IPS DF 4.7 (cell line): ENCODE measurements at regions not wholly inside any gene's neighbourhood (a gene's known extent, or its start where the extent isn't known, plus 50 kb on each side); places are given as distances from the start of the nearest gene placed in this dataset.
"Not testable (repeated sequence)": the region's sequence is repeated elsewhere in the genome, so short reads cannot be mapped to it uniquely, and the experiment has no call there.

Source experiments
- DNase-seq: peaks from one replicate; pipeline ENCODE4 v3.0.0-alpha.2; 2013; ENCODE audit warnings: low spot score; ENCODE audit errors: extremely low read depth

DNA sequence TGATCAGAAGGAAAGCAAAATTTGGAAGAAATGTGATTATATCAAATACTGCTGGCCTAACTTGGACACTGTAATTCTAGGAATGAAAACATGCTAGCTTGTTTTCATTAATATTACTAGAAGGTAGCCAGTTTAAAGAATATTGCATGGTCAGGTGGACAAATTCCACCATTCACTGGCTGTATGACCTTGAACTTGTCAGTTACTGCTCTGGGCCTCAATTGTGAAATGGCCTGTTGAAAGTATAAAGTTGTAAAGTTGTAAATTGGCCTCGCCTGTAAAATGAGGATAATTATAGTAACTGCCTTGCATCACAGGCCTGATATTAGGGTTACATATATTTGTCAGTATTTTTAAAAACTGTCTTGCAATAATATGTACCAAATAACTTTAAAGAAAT is 398.4 kb upstream of the CHST9 start:
- DNase-seq, result no peak

DNA sequence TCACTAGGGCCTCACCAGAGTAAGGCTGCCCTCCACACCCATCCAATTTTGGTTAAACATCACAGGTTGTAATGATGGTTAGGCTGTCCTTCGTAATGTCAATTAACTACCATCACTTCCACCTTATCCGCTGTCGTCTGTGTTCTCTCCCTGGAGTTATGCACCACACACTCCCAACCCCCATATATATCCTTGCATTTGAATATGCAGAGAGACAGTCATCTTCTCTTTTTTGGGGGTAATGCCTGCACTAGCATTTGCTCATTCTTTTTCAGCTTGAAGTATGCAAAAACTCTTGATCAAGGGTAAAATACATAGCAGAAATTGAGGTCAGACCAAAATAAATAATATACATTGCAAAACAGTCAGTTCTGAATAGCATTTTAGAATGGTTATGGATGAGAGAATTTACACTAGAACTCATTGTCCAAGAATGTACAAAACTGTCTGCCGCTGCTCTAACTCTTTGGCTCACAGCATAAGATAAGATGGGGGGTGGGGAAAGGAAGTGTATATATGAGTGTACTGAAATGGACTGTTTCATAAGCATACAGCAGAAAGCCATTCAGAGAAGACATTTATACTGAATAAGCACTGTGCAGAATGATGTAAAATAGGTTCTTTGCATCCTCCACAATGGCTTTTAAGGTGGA is 397.8 kb upstream of the CHST9 start:
- DNase-seq, result no peak

DNA sequence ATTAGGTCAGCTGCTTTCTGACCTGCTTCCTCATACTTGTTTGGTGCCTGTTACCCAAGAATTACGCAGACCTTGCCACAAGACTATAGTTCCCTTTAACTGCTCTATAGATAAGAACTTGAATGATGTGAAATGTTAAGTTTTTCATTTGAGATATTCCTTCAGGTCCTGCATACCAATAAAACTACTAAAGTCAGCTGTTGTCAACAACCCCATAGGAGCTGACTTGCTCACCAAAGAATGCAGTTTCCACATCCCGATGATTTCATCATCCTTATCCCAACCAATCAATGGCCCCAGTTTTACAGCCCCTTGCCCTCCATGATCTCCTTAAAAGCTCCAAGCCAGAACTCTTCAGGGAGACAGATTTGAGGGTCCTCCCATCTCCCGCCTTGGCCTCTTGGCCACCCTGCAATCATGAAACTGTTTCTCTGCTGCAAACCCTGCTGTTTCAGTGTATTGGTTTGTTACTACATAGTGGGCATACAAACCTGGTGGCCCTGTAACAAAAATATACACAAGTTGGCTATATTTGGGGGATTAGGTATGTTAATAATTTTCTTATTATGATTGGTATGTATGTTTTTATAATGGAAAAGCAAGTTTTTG is 396.3 kb upstream of the CHST9 start:
- no peak for DNase-seq

DNA sequence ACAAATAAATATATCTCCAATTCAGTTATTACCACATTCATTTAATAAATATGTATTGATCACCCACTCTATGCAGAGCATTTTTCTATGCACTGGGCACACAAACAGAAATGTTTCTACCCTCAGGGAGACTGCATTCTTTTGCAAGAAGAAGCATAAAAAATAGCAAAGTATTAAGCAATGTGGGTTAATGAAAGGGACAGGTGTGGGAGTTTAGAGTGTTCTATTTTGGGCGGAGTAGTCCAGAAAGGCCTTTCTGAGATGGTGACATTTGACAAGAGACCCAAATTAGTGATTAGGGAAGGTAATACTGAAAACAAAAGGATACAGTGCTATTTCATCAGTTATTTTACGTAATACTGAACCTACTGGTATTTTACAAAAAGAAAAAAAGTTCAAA is 394.3 kb upstream of the CHST9 start:
- DNase-seq, result no peak

DNA sequence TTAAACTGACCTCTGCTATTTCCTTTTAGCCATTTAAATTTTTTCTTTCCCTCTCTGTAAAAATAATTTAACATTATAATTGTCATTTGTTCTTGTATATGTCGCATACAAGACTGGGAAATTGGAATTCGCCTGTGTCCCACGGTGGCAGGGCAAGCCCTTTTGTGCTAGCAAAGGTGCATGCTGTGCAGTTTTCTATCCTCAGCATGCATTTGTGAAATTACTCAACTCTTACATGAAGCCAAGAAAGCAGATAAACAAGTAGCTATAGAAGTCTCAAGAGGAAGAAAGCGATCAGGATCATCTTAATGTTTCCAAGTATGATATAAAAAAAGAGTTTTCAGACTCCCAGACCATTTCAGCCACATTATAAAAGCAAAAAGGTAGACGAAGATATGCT is 392.6 kb upstream of the CHST9 start:
- no peak for DNase-seq

DNA sequence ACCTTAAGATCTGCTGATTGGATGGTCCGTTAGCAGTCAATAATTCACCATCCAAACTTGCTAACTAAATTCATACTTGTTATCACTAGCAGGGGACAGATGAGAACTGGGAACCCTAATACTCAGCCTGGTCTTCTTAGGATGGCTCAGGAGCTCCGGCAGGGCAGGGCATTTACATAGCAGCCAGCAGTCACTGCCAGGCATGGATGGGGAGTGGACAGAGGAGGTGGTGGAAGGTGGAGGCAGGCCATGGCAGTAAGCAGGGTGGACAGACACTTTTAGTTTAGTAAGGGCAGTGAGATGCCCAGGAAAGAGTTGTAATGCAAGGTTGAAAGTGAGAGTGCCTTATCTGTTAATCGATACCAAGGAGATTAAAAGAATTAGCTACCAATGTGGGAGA is 392.2 kb upstream of the CHST9 start:
- DNase-seq, result no peak

DNA sequence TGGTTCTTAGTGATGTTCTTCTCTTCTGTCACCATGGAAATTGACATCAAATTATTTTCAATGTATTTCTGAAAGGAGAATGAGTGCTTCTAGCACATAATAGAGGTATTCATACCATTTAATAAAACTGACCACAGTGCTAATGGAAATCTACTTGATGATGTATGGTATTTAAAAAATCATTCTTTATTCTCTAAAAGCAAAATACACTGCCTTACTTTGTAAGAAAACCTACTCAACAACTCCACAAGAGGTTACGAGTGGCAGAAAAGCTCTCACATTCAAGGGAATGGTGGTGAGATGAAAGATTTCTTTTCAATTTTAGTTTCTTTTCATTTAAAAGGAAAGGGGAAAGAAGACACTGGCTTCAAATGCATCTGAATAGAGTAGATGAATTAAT is 382.3 kb upstream of the CHST9 start:
- DNase-seq, result no peak

DNA sequence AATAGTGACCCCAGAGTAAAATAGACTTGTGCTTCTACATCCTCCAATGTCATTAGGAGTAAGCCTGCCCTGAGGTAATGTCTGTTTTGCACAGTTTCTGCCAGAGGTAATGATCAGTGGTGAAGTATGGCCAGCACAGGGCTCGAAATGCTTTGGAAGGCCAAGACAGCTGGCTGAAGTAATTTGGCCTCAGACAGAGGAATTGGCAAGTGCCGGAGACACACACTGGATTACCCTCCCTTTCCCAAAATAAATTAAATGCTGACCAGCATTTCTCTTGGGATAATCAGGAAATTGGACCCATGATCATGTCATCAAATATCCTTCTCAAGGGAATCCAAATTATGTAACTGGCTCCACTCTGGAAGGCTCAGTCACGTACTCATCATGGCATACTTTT is 379.0 kb upstream of the CHST9 start:
- no peak for DNase-seq

DNA sequence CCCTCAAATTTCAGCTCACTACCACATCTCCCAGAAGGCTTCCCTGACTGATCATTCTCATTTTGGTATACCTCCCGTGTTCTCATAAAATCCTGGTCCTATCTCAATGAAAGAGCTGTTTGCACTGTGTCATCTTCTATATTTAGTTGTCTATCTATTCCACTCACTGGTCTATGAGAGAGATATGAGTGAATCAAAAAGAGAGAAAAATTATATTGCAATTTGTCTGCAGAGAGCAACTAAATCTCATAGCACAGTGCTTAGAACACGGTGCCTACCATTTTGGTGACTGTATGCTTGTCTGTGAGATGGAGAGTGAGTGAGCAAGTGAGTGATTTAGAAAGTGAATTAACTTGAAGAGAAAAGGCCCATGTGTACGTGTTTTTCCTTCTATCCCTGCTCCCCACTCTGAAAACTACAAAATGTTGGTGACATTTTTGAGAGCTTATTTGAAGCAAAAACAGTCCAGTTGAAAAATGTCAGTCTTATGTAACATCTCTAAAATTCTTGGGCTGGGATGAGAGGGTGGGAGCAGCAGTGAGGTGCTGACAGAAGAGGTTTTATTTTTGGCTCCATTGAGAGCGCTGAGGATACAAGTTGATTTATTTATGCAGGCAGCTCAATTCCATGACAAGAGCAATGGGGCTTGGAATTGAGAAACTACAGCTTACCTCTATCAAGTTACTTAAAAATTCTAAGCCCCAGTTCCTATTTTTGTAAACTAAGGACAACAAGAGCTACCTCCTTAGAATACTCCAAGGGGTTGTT is 373.5 kb upstream of the CHST9 start:
- no peak for DNase-seq

DNA sequence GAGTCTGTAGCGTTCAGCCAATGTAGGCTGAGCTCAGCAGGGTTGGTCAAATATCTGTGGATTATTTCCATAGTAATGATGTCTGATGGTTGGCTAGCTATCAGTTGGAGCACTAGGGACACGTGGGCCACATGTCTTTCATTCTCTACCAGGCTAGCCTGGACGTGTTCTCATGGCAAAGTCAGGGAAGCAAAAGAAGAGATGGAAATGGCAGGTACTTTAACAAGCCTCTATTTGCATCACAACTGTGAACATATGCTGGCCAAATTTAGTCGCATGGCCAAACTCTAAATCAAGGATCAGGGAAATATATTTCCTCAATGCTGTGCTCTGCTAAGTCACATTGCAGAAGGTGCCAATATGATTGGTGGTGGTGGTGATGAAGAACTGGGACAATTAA is 371.6 kb upstream of the CHST9 start:
- no peak for DNase-seq

DNA sequence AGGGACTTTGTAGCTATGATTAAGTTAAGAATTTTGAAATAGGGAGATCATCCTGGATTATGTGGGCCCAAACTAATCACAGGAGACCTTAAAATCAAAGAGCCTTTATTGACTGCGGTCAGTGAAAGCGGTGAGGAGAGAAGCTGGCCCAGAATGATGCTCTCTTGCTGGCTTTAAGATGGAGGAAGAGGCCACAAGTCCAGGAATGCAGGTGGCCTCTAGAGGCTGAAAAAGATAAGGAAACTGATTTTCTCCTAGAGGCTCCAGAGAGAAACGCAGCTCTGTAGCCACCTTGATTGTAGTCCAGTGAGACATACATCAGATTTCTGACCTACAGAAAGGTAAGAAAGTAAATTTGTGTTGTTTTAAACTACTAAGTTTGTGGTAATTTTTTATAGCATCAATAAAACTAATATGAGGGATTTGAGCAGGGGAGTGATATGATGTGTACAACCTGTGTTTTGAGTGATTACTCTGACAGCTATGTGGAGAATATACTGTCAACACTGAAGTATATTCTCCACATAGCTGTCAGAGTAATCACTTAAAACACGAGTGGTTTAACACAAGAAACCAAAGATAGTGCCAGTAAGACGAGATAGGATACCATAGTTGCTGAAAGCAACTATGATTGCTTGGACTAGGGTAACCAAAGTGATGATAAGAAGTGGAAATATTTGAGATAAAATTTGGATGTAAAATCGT is 364.4 kb upstream of the CHST9 start:
- DNase-seq, result no peak

DNA sequence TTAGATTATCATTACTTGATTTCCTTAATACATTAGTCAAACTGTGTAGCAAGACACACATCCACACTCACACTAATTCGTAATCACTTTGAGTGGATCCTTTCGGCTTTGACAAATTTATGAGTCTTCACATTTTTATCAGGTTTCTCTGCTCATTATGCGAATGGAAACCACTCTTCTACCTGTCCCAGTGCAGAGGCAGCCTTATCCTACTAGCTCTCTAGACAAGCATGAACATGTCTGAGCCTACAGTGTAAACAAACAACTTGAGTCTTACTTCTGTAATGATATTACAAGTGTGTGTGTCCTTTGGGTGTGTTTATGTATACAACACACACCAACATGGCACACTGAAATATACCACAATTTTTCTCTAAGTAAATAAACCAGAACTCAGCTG is 361.9 kb upstream of the CHST9 start:
- no peak for DNase-seq

DNA sequence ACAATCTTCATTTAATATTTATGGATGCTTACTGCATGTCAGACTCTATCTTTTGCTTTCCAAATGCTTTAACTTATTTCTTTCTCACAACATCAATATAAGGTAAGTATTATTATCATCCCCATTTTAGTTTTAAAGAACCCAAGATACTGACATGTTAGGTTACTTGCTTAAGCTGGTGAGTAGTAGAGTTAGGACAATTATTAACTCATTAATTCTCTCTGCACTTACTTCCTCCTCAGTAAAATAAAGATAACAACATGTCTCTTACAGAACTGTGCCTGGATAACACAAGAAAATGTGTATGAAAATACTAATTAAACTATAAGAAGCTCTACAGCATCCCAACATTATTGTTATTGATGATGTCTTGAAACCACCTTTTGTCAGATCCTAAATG is 359.1 kb upstream of the CHST9 start:
- DNase-seq, result no peak

DNA sequence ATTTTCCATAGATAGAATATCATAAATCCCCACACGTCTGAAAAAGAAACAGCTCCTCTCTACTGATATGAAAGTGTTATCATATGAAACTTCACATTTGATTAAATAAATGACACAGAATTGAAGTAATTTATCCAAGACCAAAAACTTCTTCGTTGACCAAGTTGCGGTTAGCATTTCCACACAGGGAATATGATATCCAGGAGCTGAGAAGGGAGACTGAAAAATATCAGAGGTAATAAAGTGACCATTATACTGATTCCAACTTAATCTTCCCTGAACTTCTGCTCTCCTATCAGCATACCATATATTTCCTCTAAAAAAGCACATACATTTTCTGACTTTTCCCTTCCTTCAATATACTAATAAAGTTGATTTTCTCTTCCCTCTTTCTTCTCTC is 356.2 kb upstream of the CHST9 start:
- DNase-seq, result no peak

DNA sequence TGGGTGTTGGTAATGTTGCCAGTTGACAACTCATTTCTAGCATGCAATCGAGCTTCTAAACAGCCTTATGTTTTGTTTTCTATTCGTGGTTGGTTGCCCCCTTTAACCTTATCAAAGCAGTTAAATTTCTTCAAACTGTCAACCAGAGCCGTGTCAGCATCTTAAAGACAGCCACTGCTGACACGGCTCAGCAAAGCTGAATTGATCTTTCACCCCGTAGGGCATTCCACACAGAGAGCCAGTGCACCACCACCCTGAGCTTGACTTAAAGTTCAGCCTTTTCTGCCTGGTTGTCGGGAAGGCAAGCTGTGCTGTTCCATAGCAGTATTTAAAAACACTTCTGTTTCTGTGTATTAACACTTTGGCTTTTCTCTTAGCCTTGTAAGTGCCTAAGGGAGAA is 355.0 kb upstream of the CHST9 start:
- DNase-seq, result no peak

DNA sequence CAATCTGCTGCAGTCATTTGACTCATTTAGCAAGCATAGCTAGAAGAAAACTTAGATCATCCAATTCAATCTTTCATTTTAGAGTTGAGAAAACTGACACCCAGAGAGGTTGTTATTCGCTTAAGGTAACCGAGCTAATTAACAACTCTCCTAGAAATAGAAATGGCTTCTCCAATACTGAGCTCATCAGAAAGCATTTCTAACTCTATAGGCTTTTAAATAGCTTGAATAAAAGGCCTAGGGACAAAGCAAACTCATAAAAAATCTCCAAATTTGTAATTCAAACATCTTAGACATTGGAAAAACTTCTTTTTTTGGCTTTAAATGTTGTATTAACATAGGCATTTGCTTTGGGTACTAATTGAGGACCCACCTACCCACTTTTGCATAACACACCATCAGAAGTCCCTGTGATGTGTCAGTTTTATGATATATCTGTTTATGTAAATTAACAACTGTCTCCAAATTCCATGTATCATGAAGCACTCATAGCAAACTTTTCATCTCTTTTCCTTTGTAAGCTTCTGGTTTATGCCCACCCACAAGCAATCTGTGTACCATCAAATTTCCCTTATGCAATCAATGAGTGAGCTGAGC is 343.9 kb upstream of the CHST9 start:
- no peak for DNase-seq

DNA sequence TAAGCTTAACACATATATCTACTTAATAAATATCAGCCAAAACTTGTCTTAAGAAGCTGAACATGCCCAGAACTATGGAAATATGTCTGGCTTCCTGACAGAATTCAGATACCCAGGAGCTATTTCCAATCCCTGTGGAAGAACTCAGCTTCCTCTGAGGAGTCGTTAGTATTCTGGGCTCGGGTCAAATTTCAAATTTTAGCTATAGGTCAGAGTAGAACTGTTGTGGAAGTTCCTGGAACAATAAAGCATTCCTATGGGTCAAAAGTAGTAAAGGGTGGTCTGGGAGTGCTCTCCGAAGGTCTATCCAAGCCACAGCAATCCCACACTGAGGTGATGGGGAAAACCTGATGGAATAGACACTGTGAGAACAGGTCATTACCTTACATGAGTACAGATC is 342.7 kb upstream of the CHST9 start:
- no peak for DNase-seq

DNA sequence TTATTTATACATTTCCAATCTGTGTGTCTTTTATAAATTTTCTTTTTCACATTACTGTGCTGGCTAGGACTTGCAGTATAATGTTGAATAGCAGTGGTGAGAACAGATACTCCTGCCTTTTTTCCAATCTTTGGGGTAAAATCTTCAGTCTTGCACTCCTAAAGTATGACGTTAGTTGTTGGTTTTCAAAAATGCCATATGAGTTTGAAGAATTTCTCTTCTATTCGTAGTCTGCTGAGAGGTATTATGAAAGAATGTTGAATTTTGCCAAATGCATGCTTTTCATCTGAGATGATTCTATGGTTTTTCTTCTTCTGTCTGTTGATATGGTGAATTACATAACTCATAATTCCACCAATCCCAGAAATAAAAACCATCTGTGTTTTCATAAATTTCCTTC is 335.3 kb upstream of the CHST9 start:
- no peak for DNase-seq

DNA sequence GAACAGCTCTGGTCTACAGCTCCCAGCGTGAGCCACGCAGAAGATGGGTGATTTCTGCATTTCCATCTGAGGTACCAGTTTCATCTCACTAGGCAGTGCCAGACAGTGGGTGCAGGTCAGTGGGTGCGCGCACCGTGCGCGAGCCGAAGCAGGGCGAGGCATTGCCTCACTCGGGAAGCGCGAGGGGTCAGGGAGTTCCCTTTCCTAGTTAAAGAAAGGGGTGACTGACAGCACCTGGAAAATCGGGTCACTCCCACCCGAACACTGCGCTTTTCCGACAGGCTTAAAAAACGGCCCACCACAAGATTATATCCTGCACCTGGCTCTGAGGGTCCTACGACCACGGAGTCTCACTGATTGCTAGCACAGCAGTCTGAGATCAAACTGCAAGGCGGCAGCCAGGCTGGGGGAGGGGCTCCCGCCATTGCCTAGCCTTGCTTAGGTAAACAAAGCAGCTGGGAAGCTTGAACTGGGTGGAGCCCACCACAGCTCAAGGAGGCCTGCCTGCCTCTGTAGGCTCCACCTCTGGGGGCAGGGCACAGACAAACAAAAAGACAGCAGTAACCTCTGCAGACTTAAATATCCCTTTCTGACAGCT is 325.0 kb upstream of the CHST9 start:
- DNase-seq, result not testable (repeated sequence)

DNA sequence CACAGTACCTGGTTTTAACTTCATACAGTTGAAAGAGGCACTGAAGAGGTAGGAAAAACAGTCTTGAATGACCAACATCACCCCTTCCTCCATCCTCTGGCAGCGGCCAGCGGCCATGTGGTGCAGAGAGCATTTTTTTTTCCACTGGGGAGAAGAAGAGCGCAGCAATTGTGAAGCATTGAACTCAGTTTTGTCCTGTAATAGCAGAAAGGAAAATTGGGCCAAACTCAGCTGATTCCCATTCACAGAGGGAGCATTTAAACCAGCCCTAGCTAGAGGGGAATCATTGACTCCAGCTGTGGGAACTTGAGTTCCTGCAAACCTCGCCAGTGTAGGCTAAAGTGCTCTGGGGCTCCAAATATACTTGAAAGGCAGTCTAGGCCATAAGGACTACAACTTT is 316.6 kb upstream of the CHST9 start:
- no peak for DNase-seq

DNA sequence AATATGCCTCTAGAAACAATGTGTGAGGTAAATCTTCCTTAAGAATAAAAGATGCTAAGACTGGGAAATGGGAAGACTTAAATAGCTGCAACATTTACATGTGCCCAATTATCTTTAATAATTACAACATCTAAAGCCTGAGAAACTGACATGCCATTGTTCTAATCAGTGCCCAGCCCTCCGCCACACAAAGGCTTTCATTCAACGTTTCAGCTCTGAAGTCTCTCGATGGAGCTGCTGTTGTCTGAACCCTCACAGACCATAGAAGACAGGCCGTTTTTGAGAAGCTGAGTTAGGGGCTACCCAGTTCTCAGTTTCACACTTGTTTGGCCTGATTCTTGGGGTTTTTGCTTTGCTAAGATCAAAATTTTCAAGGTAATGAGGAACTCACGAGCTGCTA is 315.4 kb upstream of the CHST9 start:
- DNase-seq, result no peak

DNA sequence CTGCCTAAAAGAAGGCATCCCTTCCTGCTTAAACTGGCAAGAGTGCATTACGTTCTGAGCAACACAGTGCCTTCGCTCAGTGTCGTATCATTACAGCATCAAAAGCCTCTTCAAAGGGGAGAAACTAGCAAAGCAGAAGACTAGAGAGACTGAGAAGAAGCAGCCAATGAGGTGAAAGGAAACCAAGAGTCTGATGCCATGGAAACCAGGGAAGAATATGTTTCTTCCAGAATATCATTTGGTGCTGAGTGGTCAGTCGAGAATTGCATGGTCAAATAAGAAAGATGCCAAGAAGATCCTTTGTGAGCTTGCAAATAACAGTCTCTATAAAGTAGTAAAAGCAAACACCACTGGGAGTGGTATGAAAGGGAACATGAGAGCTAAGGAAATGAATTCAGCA is 312.1 kb upstream of the CHST9 start:
- DNase-seq, result no peak
